Left lung (tissue), 4 donors: ENCODE measurements at regions not wholly inside any gene's neighbourhood (a gene's known extent, or its start where the extent isn't known, plus 50 kb on each side); places are given as distances from the start of the nearest gene placed in this dataset.

Source experiments
- ATAC-seq: fragments of 200-7000 bp; cut with Tn5 transposase; one replicate; pipeline ENCODE4 v1.9.1; 2020; ENCODE audit warnings: moderate library complexity
- DNase-seq, 4 donors: peaks; one replicate each; pipeline ENCODE4 v3.0.0-alpha.2; 2013 to 2020
- H3K27ac ChIP-seq, 2 donors: fragments of 200-600 bp; sonication (generic) in 1 of 2; one replicate each; pipeline versions ENCODE4 v1.5.0 to v1.8.0; 2020 to 2021
- H3K27me3 ChIP-seq, 2 donors: fragments of 200-600 bp; sonication (generic) in 1 of 2; one replicate each; pipeline versions ENCODE4 v1.5.0 to v1.8.0; 2020 to 2021
- H3K36me3 ChIP-seq, 2 donors: fragments of 200-600 bp; sonication (generic) in 1 of 2; one replicate each; pipeline versions ENCODE4 v1.5.0 to v1.8.0; 2020 to 2021
- H3K4me1 ChIP-seq, 2 donors: fragments of 200-600 bp; one replicate each; pipeline ENCODE4 v1.8.0; 2021
- H3K4me3 ChIP-seq, 2 donors: fragments of 200-600 bp; sonication (generic) in 1 of 2; one replicate each; pipeline versions ENCODE4 v1.5.0 to v1.8.0; 2020 to 2021; ENCODE audit warnings: mild to moderate bottlenecking in 1 of 2
- H3K9me3 ChIP-seq, 2 donors: fragments of 200-600 bp; sonication (generic) in 1 of 2; one replicate each; pipeline versions ENCODE4 v1.5.0 to v1.8.0; 2020 to 2021
- intact Hi-C, 2 donors: fragments of 100-400 bp; cut with DNase I; formaldehyde crosslinking; loops; one replicate each; pipeline versions ENCODE4 v1.11.2 to v1.14.2; 2022
- TF ChIP-seq, protein P1 (sequence below), 2 donors: fragments of 200-600 bp; sonication (generic) in 1 of 2; IDR thresholded peaks; one replicate each; pipeline versions ENCODE4 v1.5.0 to v1.8.0; 2021; ENCODE audit warnings: antibody characterized with exemption in 2 of 2
- donor health status: DM: no; HTN: yes; CAD: no.
- donor health status: DM: no; HTN: no; CAD: no.

- no peaks in the 10 kb centered on the region for H3K27me3 ChIP-seq
- H3K4me3 ChIP-seq: no peak overlapping the region
- peaks cover 0 to 57% of the 10 kb centered on the region in 2 donors for H3K4me1 ChIP-seq
- TF ChIP-seq, protein P1, sequence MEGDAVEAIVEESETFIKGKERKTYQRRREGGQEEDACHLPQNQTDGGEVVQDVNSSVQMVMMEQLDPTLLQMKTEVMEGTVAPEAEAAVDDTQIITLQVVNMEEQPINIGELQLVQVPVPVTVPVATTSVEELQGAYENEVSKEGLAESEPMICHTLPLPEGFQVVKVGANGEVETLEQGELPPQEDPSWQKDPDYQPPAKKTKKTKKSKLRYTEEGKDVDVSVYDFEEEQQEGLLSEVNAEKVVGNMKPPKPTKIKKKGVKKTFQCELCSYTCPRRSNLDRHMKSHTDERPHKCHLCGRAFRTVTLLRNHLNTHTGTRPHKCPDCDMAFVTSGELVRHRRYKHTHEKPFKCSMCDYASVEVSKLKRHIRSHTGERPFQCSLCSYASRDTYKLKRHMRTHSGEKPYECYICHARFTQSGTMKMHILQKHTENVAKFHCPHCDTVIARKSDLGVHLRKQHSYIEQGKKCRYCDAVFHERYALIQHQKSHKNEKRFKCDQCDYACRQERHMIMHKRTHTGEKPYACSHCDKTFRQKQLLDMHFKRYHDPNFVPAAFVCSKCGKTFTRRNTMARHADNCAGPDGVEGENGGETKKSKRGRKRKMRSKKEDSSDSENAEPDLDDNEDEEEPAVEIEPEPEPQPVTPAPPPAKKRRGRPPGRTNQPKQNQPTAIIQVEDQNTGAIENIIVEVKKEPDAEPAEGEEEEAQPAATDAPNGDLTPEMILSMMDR (IDR thresholded peaks at IDR 0.05): no peak
- peak overlapping the region in 1 of 2 donors; percentile 74 for H3K27ac ChIP-seq
- no peaks in the 10 kb centered on the region for H3K9me3 ChIP-seq
- no peak for ATAC-seq
- DNase-seq: no peak
- intact Hi-C loops: no loop called here
- H3K36me3 ChIP-seq: no peaks in the 10 kb centered on the region
Observed at GRCh38 chr1:245055752-245056151, 99.0 kb upstream of the KIF26B start.

DNA sequence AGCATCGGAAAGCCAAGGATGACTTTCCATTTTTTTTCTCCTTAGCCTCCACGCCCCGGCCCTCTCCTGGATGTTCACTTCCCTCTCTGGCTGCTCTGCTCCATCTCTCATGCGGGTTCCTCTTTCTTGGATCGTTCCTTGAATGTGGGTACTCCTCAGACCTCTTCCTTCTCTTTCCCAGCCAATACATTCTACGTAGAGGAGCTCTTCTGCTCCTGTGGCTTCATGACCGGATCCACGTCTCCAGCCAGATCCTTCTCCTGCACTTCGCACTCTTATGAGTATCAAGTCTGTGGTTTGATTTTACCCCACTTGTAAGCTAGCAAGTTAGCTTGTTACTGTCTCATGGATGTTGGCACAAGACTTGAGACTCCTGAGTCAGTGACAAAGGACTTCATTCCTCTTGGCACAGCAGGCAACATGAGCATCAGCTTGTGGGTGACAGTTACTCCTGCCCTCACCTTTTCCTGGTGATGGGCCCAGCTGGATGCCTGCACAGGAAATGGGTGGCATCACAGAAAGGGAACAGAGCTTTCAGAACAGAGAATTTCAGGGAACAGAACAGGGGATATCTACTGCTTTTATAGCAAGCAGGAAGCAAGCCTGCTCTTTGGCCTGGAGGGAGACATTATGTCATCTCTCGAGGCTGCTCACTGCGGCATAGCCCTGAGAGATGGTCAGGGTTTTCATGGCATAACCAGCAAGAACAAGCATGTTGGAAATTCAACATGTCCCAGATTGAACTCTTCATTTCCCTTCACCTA, 100.1 kb upstream of the KIF26B start:
- TF ChIP-seq, protein P1 (IDR thresholded peaks at IDR 0.05): no peak
- intact Hi-C loops: no loop called here
- Histone ChIP-seq H3K27ac (peak overlapping the region in 1 of 2 donors; percentile 79), H3K9me3 (no peaks in the 10 kb centered on the region), H3K4me3 (peak overlapping the region in 1 of 2 donors; percentile 3), H3K36me3 (no peaks in the 10 kb centered on the region), H3K4me1 (peaks cover 0 to 57% of the 10 kb centered on the region in 2 donors), H3K27me3 (no peaks in the 10 kb centered on the region)
- DNase-seq (no peak), ATAC-seq (peak; percentile 33)

DNA sequence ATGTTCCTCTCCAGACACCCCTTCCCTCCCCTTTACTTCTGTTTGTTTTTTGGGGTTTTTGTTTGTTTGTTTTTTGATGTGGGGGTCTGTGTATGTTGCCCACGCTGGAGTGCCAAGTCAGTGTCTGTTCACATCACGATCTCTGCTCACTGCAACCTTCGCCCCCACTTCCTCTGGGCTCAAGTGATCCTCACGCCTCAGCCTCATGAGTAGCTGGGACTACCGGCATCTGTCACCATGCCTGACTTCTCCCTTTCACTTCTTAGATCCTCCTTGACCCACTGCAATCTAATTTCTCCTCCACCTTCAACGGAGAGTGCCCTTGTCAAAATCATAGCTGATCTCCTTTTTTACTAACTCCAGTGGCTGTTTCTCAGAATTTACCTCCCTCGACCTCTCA, 100.7 kb upstream of the KIF26B start:
- Histone ChIP-seq H3K27me3 (no peaks in the 10 kb centered on the region), H3K4me1 (peaks cover 0 to 57% of the 10 kb centered on the region in 2 donors), H3K27ac (peak overlapping the region in 1 of 2 donors; percentile 79), H3K9me3 (no peaks in the 10 kb centered on the region), H3K36me3 (no peaks in the 10 kb centered on the region), H3K4me3 (peak overlapping the region in 1 of 2 donors; percentile 3)
- intact Hi-C loops: no loop called here
- no peak for DNase-seq
- ATAC-seq: peak; percentile 7
- TF ChIP-seq, protein P1 (IDR thresholded peaks at IDR 0.05): no peak

DNA sequence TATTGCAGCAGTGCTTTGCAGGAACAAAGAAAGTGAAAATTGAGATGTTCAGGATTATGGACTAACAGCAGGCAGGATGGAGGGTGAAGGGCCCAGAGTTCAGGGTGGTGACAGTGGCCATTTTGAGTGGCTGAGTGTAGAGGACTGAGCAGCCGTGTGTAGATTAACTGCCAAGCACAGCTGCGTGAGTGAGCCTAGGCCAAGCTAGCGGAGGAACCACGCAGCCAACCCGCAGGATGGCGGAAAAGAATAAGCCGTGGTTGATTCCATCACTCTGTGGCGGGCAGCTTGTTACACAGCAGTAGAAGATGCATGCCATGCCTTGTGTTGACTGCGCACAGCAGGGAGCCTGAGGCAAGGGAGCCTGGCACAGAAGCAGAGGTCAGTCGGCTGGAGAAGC, 102.5 kb upstream of the KIF26B start:
- Histone ChIP-seq H3K4me3 (peak overlapping the region in 1 of 2 donors; percentile 28), H3K9me3 (no peaks in the 10 kb centered on the region), H3K36me3 (no peaks in the 10 kb centered on the region), H3K4me1 (peaks cover 0 to 57% of the 10 kb centered on the region in 2 donors), H3K27ac (peak overlapping the region in 1 of 2 donors; percentile 76), H3K27me3 (no peaks in the 10 kb centered on the region)
- TF ChIP-seq, protein P1 (IDR thresholded peaks at IDR 0.05): no peak
- ATAC-seq (peak; percentile 6), DNase-seq (no peak)
- intact Hi-C loops: no loop called here

DNA sequence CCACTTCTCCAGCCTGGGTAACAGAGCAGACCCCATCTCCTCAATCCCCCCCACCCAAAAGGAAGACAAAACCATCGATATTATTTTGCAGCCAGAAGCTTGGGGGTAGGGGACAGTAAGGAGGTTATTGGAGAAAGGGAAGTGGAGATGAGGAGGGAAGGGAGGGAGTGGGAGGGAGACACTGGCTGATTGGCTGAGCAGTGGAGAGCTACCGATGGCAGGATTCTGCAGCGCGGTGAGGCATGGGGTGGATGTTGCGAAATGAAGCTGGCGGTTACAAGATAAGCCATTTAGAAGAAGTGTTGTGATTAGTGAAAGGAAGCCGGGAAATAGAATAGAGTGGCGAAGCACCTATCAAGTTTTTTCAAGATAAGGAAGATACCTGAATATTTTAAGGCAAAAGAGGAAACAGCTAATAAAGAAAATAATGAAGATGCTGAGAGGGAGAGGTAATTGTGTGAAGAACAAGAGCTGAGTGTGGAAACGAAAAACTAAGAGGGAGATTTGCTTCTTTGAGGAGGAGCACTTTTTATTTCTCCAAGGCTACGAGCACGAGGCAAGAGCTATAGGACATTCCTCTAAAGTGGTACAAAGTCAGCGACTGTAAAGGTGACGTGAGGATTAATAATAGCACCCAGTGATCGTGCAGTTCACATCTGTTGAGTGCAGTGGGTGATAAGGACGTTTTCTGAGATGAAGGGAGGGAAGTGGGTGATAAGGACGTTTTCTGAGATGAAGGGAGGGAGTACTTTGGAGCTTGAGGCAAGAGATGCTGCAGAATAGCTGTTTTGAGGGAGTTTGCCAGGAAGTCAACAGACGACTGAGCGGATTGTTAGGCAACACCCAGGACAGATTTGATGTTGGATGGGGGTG, 103.2 kb upstream of the KIF26B start:
- intact Hi-C loops: no loop called here

More for the DNA sequence above, 103.2 kb upstream of the KIF26B start:
- Histone ChIP-seq H3K9me3 (no peaks in the 10 kb centered on the region), H3K4me1 (peaks cover 0 to 51% of the 10 kb centered on the region in 2 donors), H3K27me3 (no peaks in the 10 kb centered on the region), H3K27ac (peak overlapping the region; percentile 31 to 76), H3K4me3 (peak overlapping the region in 1 of 2 donors; percentile 28), H3K36me3 (no peaks in the 10 kb centered on the region)
- ATAC-seq (peak; percentile 90), DNase-seq (peak; percentile 18 to 86 (median 78))
- TF ChIP-seq, protein P1 (IDR thresholded peaks at IDR 0.05): no peak
